H9 (cell line): ENCODE measurements at regions not wholly inside any gene's neighbourhood (a gene's known extent, or its start where the extent isn't known, plus 50 kb on each side); places are given as distances from the start of the nearest gene placed in this dataset.

Experiments used
- DNase-seq: peaks from one replicate; pipeline ENCODE4 v3.0.0-alpha.2; 2017
- H2AFZ ChIP-seq: one replicate; pipeline ENCODE4 v1.6.1; 2013; ENCODE audit warnings: mild to moderate bottlenecking, low read length, control low read depth, moderate library complexity
- H2AK5ac ChIP-seq: 2 replicates; pipeline ENCODE4 v1.6.1; 2013; ENCODE audit warnings: low read length, control low read depth, mixed read lengths; ENCODE audit not compliant: insufficient read length
- H2BK120ac ChIP-seq: one replicate; pipeline ENCODE4 v1.6.1; 2013; ENCODE audit warnings: low read depth, mild to moderate bottlenecking, low read length, control low read depth, inconsistent platforms; ENCODE audit not compliant: poor library complexity, severe bottlenecking
- H2BK12ac ChIP-seq: 2 replicates; pipeline ENCODE4 v1.6.1; 2013; ENCODE audit warnings: low read length, control low read depth, mixed read lengths, low read depth; ENCODE audit not compliant: insufficient read length
- H2BK15ac ChIP-seq: 2 replicates; pipeline ENCODE4 v1.6.1; 2013; ENCODE audit warnings: low read depth, low read length, control low read depth
- H2BK20ac ChIP-seq: one replicate; pipeline ENCODE4 v1.6.1; 2013; ENCODE audit warnings: low read depth, mild to moderate bottlenecking, low read length, control low read depth, inconsistent platforms; ENCODE audit not compliant: poor library complexity, severe bottlenecking
- H2BK5ac ChIP-seq: 2 replicates; pipeline ENCODE4 v1.6.1; 2013; ENCODE audit warnings: low read length, control low read depth, mixed read lengths; ENCODE audit not compliant: insufficient read length
- H3K14ac ChIP-seq: 2 replicates; pipeline ENCODE4 v1.6.1; 2013; ENCODE audit warnings: low read length, control low read depth; ENCODE audit not compliant: insufficient read depth
- H3K18ac ChIP-seq: 2 replicates; pipeline ENCODE4 v1.6.1; 2013; ENCODE audit warnings: low read depth, mild to moderate bottlenecking, mixed read lengths, low read length, control low read depth; ENCODE audit not compliant: insufficient read length
- H3K23ac ChIP-seq: 2 replicates; pipeline ENCODE4 v1.6.1; 2013; ENCODE audit warnings: low read length, control low read depth, mixed read lengths, low read depth; ENCODE audit not compliant: insufficient read length
- H3K23me2 ChIP-seq: 2 replicates; pipeline ENCODE4 v1.6.1; 2013; ENCODE audit warnings: low read depth, mild to moderate bottlenecking, mixed read lengths, low read length, control low read depth; ENCODE audit not compliant: insufficient read length, poor library complexity, severe bottlenecking
- H3K27ac ChIP-seq: 2 replicates; pipeline ENCODE4 v1.5.1; 2013; ENCODE audit warnings: low read length, control low read depth, mixed read lengths, low read depth; ENCODE audit not compliant: insufficient read length
- H3K27me3 ChIP-seq: 2 replicates; pipeline ENCODE4 v1.6.1; 2013; ENCODE audit warnings: low read length, control low read depth, inconsistent platforms; ENCODE audit not compliant: insufficient read depth
- H3K4ac ChIP-seq: 2 replicates; pipeline ENCODE4 v1.6.1; 2013; ENCODE audit warnings: low read depth, mild to moderate bottlenecking, control low read depth, inconsistent platforms, low read length, moderate library complexity
- H3K4me1 ChIP-seq: 2 replicates; pipeline ENCODE4 v1.6.1; 2013; ENCODE audit warnings: low read length, control low read depth, inconsistent platforms; ENCODE audit not compliant: insufficient read depth
- H3K4me2 ChIP-seq: 2 replicates; pipeline ENCODE4 v1.6.1; 2013; ENCODE audit warnings: low read length, control low read depth, mixed read lengths; ENCODE audit not compliant: insufficient read length, insufficient read depth
- H3K56ac ChIP-seq: 2 replicates; pipeline ENCODE4 v1.6.1; 2013; ENCODE audit warnings: low read depth, mild to moderate bottlenecking, mixed read lengths, low read length, control low read depth; ENCODE audit not compliant: insufficient read length
- H3K79me1 ChIP-seq: 2 replicates; pipeline ENCODE4 v1.6.1; 2013; ENCODE audit warnings: low read depth, mild to moderate bottlenecking, moderate library complexity, low read length, control low read depth, inconsistent platforms; ENCODE audit not compliant: insufficient read depth, poor library complexity, severe bottlenecking
- H3K79me2 ChIP-seq: 2 replicates; pipeline ENCODE4 v1.6.1; 2013; ENCODE audit warnings: low read length, control low read depth, inconsistent platforms; ENCODE audit not compliant: insufficient read depth
- H3K9ac ChIP-seq: 2 replicates; pipeline ENCODE4 v1.6.1; 2013; ENCODE audit warnings: low read length, control low read depth, mixed read lengths; ENCODE audit not compliant: insufficient read length; ENCODE audit errors: extremely low read depth
- H3K9me3 ChIP-seq: one replicate; pipeline ENCODE4 v1.6.1; 2013; ENCODE audit warnings: low read depth, low read length, inconsistent platforms; ENCODE audit not compliant: control insufficient read depth
- H3T11ph ChIP-seq: one replicate; pipeline ENCODE4 v1.6.1; 2013; ENCODE audit warnings: mild to moderate bottlenecking, low read length, control low read depth, inconsistent platforms
- H4K20me1 ChIP-seq: one replicate; pipeline ENCODE4 v1.6.1; 2013; ENCODE audit not compliant: control insufficient read depth, insufficient read length, insufficient read depth
- H4K5ac ChIP-seq: 2 replicates; pipeline ENCODE4 v1.6.1; 2013; ENCODE audit warnings: low read depth, mild to moderate bottlenecking, mixed read lengths, low read length, control low read depth; ENCODE audit not compliant: insufficient read length
- H4K8ac ChIP-seq: replicated peaks from 2 replicates; pipeline ENCODE4 v1.6.1; 2013; ENCODE audit warnings: low read length, control low read depth, mixed read lengths, low read depth; ENCODE audit not compliant: insufficient read length
- H4K91ac ChIP-seq: 2 replicates; pipeline ENCODE4 v1.6.1; 2013; ENCODE audit warnings: low read depth, mild to moderate bottlenecking, moderate library complexity, mixed read lengths, low read length, control low read depth; ENCODE audit not compliant: insufficient read length
- H3K27ac Mint-ChIP-seq, 3 experiments: 2 replicates in 2 of 3; 3 replicates in 1 of 3; pipeline ENCODE4 v1.8.0; 2020 to 2021; ENCODE audit warnings: mixed read lengths in 3 of 3, mild to moderate bottlenecking in 1 of 3, moderate library complexity in 1 of 3
- H3K27me3 Mint-ChIP-seq: 2 replicates; pipeline ENCODE4 v1.8.0; 2021; ENCODE audit warnings: low read depth, mild to moderate bottlenecking, moderate library complexity, mixed read lengths
- H3K36me3 Mint-ChIP-seq, 3 experiments: 2 replicates in 2 of 3; 3 replicates in 1 of 3; pipeline ENCODE4 v1.8.0; 2020 to 2021; ENCODE audit warnings: low read depth in 3 of 3, mixed read lengths in 3 of 3; ENCODE audit not compliant: insufficient read depth in 1 of 3
- H3K4me1 Mint-ChIP-seq, 2 experiments: 2 replicates each; pipeline ENCODE4 v1.8.0; 2020; ENCODE audit warnings: mixed read lengths in 2 of 2
- H3K4me3 Mint-ChIP-seq, 2 experiments: 2 replicates in 1 of 2; 3 replicates in 1 of 2; pipeline ENCODE4 v1.8.0; 2020 to 2021; ENCODE audit warnings: mild to moderate bottlenecking in 2 of 2, mixed read lengths in 2 of 2, moderate library complexity in 1 of 2
- H3K9me3 Mint-ChIP-seq, 2 experiments: 2 replicates in 1 of 2; 3 replicates in 1 of 2; pipeline ENCODE4 v1.8.0; 2020; ENCODE audit warnings: mild to moderate bottlenecking in 2 of 2, mixed read lengths in 2 of 2, moderate library complexity in 1 of 2
- WGBS: extraction: QIAGEN DNeasy Blood & Tissue Kit; methylation state at CpG from one replicate; pipeline ENCODE4 v1.1.7; 2013; ENCODE audit warnings: missing lambda C conversion rate, low lambda C conversion rate, mixed read lengths; ENCODE audit not compliant: insufficient read length; ENCODE audit errors: extremely low coverage; 5-methylcytosine and 5-hydroxymethylcytosine counted together
- TF ChIP-seq, protein P1 (sequence below): fragments of 200-600 bp; sonication (generic); conservative IDR thresholded peaks from 3 replicates; pipeline ENCODE4 v1.8.0; 2021; ENCODE audit warnings: antibody characterized with exemption, mild to moderate bottlenecking

DNA sequence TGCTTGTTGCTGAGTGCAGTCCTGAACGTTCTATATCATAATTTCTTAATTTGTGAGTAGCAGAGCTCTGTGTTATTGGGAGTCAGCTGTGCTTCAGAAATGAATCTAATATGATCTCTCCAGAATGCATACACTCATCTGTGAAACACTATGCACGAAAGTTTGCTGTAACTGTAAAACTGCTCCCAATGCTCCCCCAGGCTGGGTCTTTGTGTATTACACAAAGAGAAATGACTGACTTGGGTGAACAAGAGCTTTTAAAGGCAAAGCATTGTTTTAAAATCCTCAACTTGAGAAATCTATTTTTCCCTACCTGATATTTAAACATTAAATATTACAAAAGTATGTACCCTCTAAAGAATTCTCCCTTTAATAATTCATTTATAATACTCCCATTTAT is 636.7 kb upstream of the KIF2B start:
- H3K27me3 Mint-ChIP-seq, result no peaks in the 10 kb centered on the region
- no CpG with 5 or more reads among the region's 2 CpGs for WGBS
- H3K4me1 Mint-ChIP-seq, result peaks cover 13 to 26% of the 10 kb centered on the region in 2 experiments
- Histone ChIP-seq H3K27ac (no peak overlapping the region), H3K9me3 (no peaks in the 10 kb centered on the region), H3K14ac (no peak overlapping the region), H4K8ac (no peak overlapping the region), H2BK12ac (no peak overlapping the region), H3K4me2 (no peak overlapping the region), H3T11ph (no peak overlapping the region), H2AK5ac (no peak overlapping the region), H3K79me1 (no peaks in the 10 kb centered on the region), H3K9ac (no peak overlapping the region), H3K27me3 (no peaks in the 10 kb centered on the region), H3K4me1 (no peaks in the 10 kb centered on the region), H3K56ac (no peak overlapping the region), H2BK120ac (no peak overlapping the region), H3K23me2 (no peaks in the 10 kb centered on the region), H2BK20ac (no peak overlapping the region), H3K79me2 (no peaks in the 10 kb centered on the region), H3K23ac (no peak overlapping the region), H2AFZ (no peak overlapping the region), H4K91ac (no peak overlapping the region), H3K4ac (no peak overlapping the region), H2BK5ac (no peak overlapping the region), H3K18ac (no peak overlapping the region), H4K5ac (no peak overlapping the region), H4K20me1 (no peaks in the 10 kb centered on the region), H2BK15ac (no peak overlapping the region)
- DNase-seq, result no peak
- H3K4me3 Mint-ChIP-seq, result no peak overlapping the region
- H3K9me3 Mint-ChIP-seq, result peaks cover 20 to 22% of the 10 kb centered on the region in 2 experiments
- peaks cover 12 to 39% (median 24%) of the 10 kb centered on the region in 3 experiments for H3K36me3 Mint-ChIP-seq
- TF ChIP-seq, protein P1, sequence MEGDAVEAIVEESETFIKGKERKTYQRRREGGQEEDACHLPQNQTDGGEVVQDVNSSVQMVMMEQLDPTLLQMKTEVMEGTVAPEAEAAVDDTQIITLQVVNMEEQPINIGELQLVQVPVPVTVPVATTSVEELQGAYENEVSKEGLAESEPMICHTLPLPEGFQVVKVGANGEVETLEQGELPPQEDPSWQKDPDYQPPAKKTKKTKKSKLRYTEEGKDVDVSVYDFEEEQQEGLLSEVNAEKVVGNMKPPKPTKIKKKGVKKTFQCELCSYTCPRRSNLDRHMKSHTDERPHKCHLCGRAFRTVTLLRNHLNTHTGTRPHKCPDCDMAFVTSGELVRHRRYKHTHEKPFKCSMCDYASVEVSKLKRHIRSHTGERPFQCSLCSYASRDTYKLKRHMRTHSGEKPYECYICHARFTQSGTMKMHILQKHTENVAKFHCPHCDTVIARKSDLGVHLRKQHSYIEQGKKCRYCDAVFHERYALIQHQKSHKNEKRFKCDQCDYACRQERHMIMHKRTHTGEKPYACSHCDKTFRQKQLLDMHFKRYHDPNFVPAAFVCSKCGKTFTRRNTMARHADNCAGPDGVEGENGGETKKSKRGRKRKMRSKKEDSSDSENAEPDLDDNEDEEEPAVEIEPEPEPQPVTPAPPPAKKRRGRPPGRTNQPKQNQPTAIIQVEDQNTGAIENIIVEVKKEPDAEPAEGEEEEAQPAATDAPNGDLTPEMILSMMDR, result peak; percentile 45
- peak overlapping the region in 1 of 3 experiments; percentile 30; a peak in 1 of 7 replicates for H3K27ac Mint-ChIP-seq
